Ascending aorta (tissue), 2 donors: ENCODE measurements at regions not wholly inside any gene's neighbourhood (a gene's known extent, or its start where the extent isn't known, plus 50 kb on each side); places are given as distances from the start of the nearest gene placed in this dataset.

Experiments
- DNase-seq, 2 donors: peaks; one replicate each; pipeline ENCODE4 v3.0.0-alpha.2; 2019; ENCODE audit warnings: low spot score in 2 of 2
- H3K27ac ChIP-seq, 2 donors: fragments of 200-600 bp; sonication (generic); one replicate each; pipeline ENCODE4 v1.5.1; 2016 to 2017; ENCODE audit warnings: mild to moderate bottlenecking in 1 of 2
- H3K27me3 ChIP-seq: fragments of 200-600 bp; sonication (generic); one replicate; pipeline ENCODE4 v1.5.1; 2017
- H3K36me3 ChIP-seq, 2 donors: fragments of 200-600 bp; sonication (generic); one replicate each; pipeline ENCODE4 v1.5.1; 2016
- H3K4me1 ChIP-seq, 2 donors: fragments of 200-600 bp; sonication (generic); one replicate each; pipeline ENCODE4 v1.5.1; 2016 to 2017; ENCODE audit warnings: mild to moderate bottlenecking in 1 of 2
- H3K4me3 ChIP-seq, 2 donors: fragments of 200-600 bp; sonication (generic); one replicate each; pipeline ENCODE4 v1.5.1; 2016 to 2017; ENCODE audit warnings: mild to moderate bottlenecking in 1 of 2
- H3K9me3 ChIP-seq, 2 donors: fragments of 200-600 bp; sonication (generic); one replicate each; pipeline ENCODE4 v1.5.1; 2016
- CTCF ChIP-seq, 3 experiments: fragments of 200-600 bp in 2 of 3; fragments of 450-650 bp in 1 of 3; sonication (generic) in 2 of 3; IDR thresholded peaks; one replicate each; pipeline ENCODE4 v1.5.1; 2016 to 2019; ENCODE audit warnings: antibody characterized with exemption in 3 of 3, mild to moderate bottlenecking in 1 of 3, moderate library complexity in 1 of 3
- intact Hi-C: fragments of 100-400 bp; cut with DNase I; formaldehyde crosslinking; loops from one replicate; pipeline ENCODE4 v1.15.1; 2023

DNA sequence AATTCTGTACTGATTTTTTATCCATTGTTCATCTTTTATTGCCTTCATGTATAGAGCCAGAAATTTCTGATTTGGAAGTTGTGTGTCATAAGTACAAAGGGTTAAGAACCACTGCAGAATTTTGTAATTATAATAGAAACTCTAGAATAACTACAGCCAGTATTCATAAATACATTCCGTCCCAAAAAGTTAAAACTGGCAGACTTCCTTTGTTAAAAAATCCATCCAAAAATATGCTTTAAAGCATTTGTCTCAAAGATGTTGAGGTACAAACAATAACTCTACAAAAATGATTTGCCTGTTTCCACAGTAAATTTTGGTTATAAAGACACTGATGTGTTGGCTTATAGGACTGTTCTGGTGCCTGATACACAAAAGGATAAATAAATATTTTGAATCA is 436.6 kb downstream of the DTWD2 start:
- TF ChIP-seq CTCF (IDR thresholded peaks at IDR 0.05): no peak
- H3K36me3 ChIP-seq: no peaks in the 10 kb centered on the region
- no peak overlapping the region for H3K4me3 ChIP-seq
- H3K27me3 ChIP-seq: no peaks in the 10 kb centered on the region
- DNase-seq: no peak
- no peaks in the 10 kb centered on the region for H3K9me3 ChIP-seq
- H3K4me1 ChIP-seq: peaks cover 0 to 8% of the 10 kb centered on the region in 2 donors
- intact Hi-C loops: no loop called here
- no peak overlapping the region for H3K27ac ChIP-seq

- H3K27me3 ChIP-seq: no peaks in the 10 kb centered on the region
- no peak for DNase-seq
- H3K36me3 ChIP-seq: no peaks in the 10 kb centered on the region
- H3K4me1 ChIP-seq: peaks cover 0 to 8% of the 10 kb centered on the region in 2 donors
- intact Hi-C loops: no loop called here
- H3K9me3 ChIP-seq: no peaks in the 10 kb centered on the region
- no peak overlapping the region for H3K4me3 ChIP-seq
- no peak overlapping the region for H3K27ac ChIP-seq
- TF ChIP-seq CTCF (IDR thresholded peaks at IDR 0.05): no peak
Measured at GRCh38 chr5:118551031-118551430, 437.3 kb downstream of the DTWD2 start.

DNA sequence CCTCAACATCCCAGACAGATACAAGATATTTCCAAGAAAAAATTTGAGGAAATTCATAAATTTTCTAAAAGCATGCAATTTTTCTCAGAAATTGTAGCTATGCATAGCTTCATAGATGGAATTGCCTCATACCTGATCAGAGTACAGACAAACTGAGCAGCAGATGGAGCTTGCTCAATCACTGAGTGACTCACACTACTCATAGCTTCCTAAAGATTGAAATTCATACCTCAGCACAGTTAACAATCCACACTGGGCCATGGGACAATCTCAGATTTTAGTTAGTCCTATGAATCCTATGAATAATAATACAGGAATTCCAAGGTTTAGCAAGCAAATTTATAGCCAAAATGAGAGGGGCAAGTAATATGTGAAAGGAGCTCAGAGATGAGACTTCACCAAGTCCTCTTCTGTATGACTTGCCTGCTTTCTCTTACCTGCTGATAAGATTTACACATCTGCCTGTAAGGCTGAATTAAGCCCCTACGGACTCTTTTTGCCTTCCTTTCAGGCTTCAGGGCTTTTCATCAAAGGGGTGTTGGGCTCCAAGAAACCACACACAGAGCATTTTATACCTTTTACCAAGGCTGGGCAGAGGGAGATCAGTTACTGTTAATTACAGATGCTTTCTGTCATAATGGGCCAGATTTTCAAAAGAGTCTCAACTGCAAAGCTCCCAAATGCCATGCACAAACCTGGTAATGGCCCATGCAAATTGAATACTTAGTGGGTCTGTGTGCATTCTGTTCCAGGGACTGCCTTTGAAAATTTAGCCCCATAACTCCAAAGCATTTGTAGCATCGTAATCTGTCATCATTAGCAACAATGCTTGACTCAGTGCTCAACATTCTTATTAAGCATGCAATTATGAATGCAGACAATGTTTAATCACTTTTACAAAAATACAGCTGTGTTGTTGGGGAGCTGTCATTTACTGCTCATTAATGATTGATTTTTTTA is 439.3 kb downstream of the DTWD2 start:
- Histone ChIP-seq H3K4me3 (no peak overlapping the region), H3K27me3 (no peaks in the 10 kb centered on the region), H3K9me3 (no peaks in the 10 kb centered on the region), H3K4me1 (peaks cover 0 to 5% of the 10 kb centered on the region in 2 donors), H3K36me3 (no peaks in the 10 kb centered on the region), H3K27ac (no peak overlapping the region)
- intact Hi-C loops: no loop called here
- DNase-seq: no peak
- TF ChIP-seq CTCF (IDR thresholded peaks at IDR 0.05): no peak

DNA sequence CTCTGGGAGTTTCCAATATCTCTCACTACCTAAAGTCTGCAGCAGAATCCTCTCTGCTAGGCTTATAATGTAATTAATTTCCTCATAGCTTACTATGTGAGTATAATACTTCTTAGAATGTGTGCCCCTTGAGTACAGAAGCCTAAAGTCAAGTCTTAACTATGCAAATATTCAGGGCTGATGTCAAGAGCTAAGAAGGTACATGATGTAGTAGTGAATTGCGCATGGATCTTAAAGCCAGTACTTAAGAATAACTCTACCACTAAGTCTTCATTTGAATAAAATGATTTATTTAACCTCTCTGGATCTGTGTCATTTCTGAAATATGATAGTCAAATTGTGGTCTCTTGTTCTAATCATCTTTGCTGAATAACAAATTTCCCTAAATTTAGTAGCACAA is 442.9 kb downstream of the DTWD2 start:
- Histone ChIP-seq H3K9me3 (no peaks in the 10 kb centered on the region), H3K36me3 (no peaks in the 10 kb centered on the region), H3K27me3 (no peaks in the 10 kb centered on the region), H3K27ac (no peak overlapping the region), H3K4me3 (no peak overlapping the region), H3K4me1 (no peaks in the 10 kb centered on the region)
- no peak for TF ChIP-seq CTCF (IDR thresholded peaks at IDR 0.05)
- intact Hi-C loops: no loop called here
- DNase-seq: no peak

- Histone ChIP-seq H3K27me3 (no peaks in the 10 kb centered on the region), H3K4me1 (no peaks in the 10 kb centered on the region), H3K36me3 (no peaks in the 10 kb centered on the region), H3K9me3 (no peaks in the 10 kb centered on the region), H3K27ac (no peak overlapping the region), H3K4me3 (no peak overlapping the region)
- DNase-seq: no peak
- TF ChIP-seq CTCF (IDR thresholded peaks at IDR 0.05): no peak
- intact Hi-C loops: no loop called here
Measured at GRCh38 chr5:118544887-118545449, 443.4 kb downstream of the DTWD2 start.
